Activated T-cell treated with anti-CD3 and anti-CD28 coated beads, Interleukin-2, amount 50 U/mL, for 48 hours (primary cell): ENCODE measurements at regions not wholly inside any gene's neighbourhood (a gene's known extent, or its start where the extent isn't known, plus 50 kb on each side); places are given as distances from the start of the nearest gene placed in this dataset.
"Not testable (repeated sequence)": the region's sequence is repeated elsewhere in the genome, so short reads cannot be mapped to it uniquely, and the experiment has no call there.

Experiments
- DNase-seq, 2 experiments: peaks; one replicate each; pipeline ENCODE4 v3.0.0-alpha.2; 2020

DNA sequence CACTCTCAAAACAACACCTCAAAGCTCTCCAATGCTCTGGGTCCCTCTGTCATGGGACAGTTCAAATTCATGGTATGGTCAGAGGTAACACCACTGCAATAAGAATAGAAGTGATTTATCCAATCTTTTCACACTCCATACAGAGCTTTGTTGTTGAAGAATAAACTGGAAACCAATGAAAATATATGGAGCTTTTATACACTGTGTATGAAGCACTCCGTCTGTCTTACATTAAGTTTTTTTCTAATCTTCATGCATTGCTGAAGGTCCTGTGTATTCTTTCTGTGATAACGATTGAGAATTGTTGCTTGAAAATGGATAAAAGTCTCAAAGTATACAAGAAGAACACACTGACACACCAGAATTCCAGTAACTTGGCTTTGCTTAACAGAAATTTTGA lies 603.7 kb upstream of the LUZP2 start:
- DNase-seq = no peak

DNA sequence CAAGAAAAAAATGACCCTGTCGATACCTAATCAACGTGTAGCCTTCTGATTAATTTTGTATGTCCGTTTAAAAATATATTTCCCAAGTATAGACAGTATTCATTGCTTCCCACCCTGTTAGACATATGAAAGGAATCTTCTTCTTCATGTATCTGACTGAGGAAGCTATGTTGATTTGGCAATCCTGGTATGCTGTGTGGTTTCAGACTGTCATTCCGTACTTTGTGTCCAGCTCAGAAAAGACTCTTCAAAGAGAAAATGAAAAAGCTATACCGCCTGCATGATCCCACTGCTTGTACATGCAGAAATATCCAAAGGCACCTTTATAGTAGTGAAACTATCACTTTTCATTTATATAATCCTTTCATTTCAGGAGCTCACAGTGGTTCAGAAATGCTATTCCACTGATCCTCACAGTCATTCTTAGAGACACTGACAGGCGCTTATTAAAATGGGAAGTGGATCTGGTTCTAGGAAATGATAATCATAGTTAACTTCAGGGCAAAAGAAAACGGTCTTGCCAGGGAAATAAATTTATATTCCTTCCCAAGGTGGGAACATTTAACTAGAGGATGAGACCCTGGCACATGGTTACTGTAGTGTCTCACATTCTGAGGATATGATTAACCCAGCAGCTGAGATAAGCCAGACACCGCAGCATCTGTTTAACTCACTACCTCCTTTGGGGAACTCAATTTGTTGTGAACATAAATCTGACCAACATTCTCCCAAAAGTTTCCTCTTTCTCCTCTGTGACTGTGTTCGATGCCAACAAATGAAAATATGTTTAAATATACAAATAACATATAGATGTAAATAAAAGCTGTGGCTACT lies 599.2 kb upstream of the LUZP2 start:
- DNase-seq = no peak

DNA sequence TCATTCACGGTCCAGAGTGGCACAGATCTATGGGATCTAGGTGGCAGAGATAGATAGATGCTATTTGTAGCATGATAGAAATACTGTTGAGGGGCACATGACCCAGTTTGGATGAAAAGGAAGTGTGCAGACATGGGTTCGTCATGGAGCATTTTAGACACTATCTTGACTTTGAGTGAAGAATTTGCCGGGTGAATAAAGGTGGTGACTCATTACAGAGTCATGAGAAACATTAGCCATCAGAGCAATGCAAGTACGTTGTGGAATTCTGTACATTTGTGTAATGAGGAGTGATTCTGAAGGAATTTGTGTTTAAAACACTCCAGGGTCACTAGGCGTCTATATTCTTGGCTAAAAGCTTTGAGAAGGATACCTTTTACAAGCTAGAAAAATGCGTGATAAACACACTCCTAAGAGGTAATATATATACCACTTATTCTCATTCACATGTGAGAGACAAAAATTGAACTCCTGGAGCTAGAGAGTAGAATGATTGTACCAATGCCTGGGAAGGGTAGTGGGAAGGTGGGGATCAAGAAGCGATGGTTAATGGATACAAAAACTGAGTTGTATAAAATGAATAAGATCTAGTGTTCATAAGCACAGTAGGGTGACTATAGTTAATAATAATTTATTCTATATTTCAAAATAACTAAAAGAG lies 593.7 kb upstream of the LUZP2 start:
- DNase-seq = no peak

DNA sequence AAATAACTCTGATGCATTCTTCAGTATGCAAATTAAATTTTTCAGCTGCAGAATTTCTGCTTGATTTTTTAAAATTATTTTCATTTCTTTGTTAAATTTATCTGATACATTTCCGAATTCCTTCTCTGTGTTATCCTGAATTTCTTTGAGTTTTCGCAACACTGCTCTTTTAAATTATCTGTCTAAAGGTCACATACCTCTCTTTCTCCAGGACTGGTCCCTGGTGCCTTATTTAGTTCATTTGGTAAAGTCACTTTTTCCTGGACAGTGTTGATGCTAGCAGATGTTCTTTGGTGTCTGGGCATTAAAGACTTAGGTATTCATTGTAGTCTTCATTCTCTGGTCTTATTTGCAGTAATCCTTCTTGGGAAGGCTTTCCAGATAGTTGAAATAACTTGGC lies 577.4 kb upstream of the LUZP2 start:
- DNase-seq = no peak

DNA sequence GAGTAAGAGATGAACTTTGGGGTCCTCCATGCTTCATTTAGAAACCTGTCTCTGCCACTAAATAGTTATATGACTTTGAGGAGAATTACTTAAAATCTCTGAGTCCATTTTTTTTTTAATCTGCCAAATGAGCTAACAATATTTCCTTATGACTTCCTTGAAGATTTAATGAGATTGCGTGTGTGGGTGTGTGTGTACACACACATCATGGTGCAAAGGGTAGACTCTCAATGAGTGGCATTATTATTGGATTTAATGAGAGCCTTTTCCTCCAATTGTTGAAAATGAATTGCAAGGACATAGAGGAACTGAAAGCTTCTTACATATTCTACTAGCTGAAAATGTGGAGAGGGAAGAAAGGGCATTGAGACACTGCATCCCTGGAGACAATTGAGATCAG lies 573.5 kb upstream of the LUZP2 start:
- no peak for DNase-seq

DNA sequence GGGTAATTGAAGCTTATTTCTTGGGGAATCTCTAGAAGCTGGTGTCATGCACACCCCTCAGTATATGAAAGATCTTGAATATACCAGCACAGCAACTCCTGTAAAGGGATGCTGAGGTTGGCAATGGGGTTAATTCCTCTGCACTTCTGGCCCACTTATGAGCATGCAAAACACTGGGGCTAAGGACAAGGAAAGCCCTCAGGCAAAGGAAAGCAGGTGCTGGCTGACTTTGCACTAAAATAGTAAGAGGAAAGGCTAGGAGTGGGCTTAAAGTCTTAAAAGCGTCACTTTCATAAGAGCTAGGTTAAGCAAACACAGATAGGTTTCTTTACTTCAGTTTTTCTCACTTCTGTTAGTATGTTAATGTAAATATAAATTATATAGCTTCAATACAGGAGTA lies 572.6 kb upstream of the LUZP2 start:
- no peak for DNase-seq

DNA sequence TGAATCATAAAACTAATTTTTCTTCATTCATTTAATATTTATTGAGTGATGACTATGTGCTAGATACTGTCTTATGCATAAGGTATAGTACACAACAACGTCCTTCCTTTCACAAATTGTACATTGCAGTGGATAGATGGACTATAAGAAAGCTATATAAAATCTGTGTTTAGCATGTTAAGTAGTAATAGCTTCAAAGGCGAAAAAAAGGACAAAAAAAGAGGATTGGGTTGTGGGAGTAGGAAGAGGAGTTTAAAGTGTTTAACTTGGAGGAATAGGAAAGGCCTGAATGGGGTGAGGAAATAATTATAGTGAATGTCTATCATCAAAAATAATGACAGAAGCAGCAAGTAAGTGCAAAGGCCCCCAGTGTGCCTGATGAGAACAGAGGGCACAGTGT lies 565.4 kb upstream of the LUZP2 start:
- no peak for DNase-seq

DNA sequence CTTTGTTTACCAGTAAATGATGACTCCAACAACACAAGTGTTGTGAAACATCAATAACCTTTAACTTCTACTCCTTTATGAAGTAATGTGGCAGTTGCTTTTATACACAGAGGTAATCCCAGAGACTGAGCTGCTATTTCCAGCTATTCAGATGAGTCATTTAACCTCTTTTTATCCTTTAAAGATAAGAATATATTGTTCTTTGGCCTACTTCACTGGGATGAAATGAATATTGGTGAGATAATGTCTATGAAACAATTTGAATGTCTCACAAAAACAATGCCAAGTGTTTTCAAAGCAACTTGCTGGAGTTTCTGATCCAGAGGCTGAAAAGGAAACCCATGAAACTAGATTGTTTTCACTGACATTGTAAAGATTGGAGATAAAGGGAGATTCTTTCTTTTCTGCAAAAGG lies 564.4 kb upstream of the LUZP2 start:
- DNase-seq = no peak

DNA sequence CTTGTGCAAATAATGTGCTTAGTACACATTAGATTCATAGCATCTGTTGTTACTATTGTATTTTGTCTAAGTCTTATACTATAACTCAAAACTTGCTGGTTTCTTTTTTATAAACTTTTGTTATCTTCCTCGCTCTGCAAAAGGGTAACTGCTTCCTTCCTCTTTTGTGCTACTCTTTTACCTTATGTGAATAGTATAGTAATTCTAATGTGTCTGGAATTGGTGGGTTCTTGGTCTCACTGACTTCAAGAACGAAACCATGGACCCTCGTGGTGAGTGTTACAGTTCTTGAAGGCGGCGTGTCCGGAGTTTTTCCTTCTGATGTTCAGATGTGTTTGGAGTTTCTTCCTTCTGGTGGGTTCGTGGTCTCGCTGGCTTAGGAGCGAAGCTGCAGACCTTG lies 563.1 kb upstream of the LUZP2 start:
- no peak for DNase-seq

DNA sequence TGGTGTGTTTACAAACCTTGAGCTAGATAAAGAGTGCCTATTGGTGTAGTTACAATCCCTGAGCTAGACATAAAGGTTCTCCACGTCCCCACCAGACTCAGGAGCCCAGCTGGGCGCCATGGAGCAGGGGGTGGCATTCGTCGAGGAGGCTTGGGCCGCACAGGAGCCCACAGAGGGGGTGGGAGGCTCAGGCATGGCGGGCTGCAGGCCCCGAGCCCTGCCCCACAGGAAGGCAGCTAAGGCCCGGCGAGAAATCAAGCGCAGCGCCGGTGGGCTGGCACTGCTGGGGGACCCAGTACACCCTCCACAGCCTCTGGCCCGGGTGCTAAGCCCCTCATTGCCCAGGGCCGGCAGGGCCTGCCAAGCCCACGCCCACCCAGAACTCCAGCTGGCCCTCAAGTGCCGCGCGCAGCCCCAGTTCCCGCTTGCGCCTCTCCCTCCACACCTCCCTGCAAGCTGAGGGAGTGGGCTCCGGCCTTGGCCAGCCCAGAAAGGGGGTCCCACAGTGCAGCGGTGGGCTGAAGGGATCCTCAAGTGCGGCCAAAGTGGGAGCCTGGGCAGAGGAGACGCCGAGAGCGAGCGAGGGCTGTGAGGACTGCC lies 562.1 kb upstream of the LUZP2 start:
- not testable (repeated sequence) for DNase-seq

DNA sequence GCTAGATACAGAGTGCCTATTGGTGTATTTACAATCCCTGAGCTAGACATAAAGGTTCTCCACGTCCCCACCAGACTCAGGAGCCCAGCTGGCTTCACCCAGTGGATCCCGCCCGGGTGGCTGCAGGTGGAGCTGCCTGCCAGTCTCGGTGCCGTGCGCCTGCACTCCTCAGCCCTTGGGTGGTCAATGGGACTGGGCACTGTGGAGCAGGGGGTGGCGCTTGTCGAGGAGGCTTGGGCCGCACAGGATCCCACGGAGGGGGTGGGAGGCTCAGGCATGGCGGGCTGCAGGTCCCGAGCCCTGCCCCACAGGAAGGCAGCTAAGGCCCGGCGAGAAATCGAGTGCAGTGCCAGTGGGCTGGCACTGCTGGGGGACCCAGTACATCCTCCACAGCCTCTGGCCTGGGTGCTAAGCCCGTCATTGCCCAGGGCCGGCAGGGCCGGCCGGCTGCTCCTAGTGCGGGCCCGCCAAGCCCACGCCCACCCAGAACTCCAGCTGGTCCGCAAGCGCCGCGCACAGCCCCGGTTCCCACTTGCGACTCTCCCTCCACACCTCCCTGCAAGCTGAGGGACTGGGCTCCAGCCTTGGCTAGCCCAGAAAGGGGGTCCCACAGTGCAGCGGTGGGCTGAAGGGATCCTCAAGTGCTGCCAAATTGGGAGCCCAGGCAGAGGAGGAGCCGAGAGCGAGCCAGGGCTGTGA lies 554.6 kb upstream of the LUZP2 start:
- DNase-seq = not testable (repeated sequence)

DNA sequence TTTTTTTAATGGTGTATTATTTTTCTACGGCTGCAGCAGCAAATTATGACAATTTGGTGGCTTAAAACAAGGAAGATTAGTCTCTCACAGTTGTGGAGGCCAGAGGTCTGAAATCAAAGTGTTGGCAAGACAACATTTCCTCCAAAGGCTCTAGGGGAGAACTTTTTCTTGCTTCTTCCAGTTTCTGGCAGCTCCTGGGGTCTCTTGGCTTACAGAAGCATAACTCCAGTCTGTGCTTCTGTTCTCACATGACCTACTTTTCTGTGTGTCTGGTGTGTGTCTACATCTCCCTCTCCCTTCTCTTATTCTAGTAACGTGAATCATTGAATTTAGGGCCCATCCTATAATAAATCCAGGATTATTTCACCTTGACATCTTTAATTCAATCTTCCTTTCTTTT lies 551.9 kb upstream of the LUZP2 start:
- no peak for DNase-seq

DNA sequence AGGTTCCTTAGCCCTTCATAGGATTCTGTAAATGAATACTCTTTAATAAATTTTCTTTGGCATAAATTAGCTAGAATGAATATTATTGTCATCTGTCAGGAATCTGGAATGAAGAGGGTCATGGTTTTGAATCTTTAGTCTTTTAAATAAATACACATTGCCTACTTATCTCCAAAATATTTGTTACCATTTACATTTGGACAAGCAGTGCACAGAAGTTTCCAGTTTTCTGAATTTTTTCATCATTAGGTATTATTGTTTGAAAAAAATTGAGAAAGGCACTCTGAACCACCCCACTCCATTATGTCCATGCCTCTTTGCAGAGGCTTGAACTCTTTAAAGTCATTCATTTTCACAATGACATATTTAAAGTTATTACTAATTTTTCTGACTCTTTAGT lies 549.0 kb upstream of the LUZP2 start:
- no peak for DNase-seq

DNA sequence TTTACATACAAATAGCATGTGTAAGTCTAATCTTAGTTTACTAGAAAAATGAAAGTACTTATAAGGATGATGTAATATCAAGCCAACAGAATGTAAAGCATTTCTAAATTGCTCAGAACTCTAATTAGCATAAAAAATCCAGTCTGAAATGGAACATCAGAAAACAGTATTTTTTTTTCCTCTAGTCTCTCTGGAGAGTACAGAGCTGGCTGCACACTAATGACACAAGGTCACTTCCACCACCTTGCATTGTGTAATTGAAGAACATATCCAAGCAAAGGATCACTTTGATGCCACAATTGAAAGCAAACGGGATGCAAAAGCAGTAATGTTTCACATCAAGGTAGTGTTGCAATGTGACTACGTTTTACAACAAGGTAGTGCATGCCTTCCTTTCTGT lies 548.0 kb upstream of the LUZP2 start:
- DNase-seq = no peak

DNA sequence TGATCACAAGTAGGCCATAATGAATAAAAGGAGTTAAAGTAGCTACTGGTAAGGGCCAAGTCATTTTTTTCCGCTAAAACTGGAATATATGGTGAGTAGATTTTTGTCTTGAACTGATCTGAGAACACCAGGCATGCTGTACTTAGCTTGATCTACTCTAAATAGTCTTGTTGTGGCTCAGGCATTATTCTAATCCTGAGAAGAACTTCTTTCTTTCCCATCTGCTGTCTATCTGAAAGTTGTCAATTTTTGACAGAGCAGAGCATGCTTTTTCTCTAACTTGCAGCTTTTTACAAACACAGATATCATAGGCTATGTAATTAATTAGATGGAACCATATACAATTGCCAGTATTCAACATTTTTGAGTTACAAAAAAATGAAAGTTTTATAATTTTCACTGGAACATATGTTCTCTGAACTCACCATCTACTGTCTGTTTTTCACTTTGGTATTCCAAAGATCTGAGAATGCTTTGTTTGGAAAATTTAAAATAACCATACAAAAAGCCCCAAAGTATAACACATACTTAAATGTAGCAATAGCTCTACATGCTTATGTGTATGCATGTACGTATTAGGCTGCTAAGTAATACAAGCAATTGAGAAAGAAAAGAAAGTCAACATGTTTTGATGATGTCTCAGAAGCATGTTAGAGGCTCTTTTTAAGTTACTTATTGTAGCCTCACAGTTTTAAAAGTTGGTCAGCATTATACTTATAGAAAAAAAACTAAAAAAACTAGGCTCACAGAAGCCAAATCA lies 542.7 kb upstream of the LUZP2 start:
- no peak for DNase-seq

DNA sequence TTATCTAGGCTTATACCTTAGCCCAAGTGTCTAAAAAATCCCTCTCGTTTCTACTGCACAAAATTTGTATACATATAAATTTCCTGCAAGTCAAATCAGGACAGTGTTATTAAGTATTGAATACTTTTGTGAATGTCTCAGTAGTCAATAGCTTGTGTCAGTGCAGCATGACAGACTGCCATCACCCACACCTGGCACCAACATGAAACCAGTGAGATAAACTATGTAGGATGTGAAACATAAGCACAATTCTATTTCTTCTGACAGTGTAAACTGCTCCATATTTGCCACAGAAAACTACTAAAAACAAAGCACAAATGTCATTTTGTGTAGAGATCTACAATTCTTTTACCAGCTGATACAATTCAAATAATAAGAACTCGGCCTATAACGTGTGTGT lies 542.1 kb upstream of the LUZP2 start:
- no peak for DNase-seq

DNA sequence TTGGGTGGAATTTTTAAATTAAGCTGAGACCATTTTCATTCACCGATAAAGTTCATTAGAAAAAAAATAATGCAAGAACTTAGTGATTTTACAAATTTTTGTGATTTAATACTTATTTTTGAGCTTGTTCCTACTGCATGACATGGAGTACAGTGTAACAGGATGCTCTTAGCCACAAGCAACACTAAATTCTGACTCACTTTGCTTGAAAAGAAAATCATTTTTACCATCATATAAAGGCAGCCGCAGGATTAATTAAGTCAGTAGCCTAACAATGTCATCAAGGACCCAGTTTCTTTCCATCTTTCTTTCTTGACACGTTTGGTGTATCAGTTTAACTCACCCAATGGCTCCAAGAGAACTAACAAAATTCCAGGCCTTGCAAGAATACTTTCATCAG lies 540.3 kb upstream of the LUZP2 start:
- no peak for DNase-seq

DNA sequence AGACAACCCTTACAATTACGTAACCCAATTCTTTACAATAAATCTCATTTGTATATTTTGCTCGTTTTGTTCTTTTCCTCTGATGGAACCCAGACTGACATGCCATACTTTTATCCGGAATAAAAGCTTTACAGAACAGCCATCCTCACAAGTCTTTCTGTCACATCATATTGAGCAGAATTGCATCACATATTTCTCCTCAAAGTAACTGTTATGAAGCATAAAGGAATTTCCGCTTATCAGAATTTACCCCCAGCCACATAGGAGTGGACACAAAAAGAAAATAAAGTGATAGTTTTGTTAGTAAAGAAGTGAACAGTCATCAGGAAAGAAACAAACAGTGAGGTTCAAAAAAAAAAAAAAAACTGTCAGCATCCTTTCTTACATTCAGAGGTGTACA lies 539.5 kb upstream of the LUZP2 start:
- DNase-seq = no peak

DNA sequence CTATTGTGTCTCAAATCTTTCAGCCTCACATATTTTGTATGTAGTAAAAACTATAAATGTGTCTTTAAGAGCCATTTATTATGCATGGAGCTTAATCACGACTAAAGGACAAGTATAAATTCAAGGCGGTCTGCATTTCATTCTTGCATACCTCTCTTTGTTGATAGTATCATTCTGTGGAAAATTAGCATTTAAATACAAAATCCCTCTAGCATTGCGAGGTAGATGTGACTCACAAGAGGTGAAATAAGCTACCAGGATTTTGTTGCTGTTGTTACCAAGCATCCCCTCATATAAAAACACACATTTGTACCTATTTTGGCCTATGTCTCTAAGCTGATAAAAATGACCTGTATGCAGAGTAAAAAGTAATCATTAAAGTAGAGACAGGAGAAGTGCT lies 537.4 kb upstream of the LUZP2 start:
- DNase-seq = no peak

DNA sequence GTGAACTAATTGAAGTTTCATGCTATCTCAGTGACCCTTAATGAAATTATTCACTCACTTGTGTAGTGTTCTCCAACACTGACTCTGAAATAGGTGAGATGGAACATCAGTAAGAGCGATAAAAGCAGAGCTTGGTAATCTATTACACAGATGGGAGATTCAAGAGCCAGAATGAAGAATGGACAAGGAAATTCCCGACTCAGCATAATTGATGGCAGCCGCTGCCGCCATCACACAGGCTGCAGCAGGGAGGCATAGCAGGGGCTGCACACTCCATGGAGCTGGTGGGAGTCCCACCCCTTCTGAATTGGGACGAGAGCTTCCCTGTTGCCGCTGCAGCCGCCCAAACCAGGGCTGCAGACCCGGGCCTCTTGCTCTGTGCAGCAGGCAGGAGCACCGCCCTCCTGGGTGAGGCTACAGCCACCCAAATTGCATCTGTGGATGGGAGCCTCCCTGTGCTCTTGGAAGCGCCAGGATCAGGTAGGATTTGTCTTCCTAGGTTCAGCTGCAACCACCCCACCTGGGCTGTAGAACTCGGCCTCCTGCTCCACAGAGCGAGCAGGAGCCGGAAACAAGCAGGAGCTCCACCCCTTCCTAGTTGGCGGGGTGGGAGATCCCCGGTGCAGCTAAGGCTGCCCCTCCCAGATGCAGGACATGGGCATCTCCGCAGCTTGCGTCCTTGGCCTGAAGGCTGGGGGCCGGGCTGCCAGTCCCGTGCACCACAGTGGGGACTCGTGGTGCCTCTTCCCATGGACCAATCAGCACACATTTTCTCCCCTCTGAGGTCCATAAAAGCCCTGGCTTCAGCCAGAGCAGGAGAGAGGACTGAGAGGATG lies 535.1 kb upstream of the LUZP2 start:
- no peak for DNase-seq

DNA sequence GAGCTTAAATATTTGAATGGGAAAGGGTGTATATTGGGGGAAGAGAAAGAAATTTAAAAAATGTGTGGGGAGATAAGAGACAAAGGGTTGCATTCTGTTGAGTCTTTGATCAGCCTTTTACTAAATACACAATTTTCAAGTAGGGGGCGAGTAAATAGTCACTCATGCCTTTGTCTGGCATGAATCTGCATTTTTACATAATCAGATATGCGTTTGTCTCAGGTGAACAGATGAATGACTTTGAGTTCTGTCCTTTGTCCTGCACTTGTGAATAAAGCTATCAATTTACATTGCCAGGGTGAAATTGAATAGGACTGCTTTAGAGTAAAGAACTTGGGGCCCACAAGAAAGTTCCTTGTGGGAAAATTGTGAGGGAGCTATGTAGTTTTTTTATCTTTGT lies 523.6 kb upstream of the LUZP2 start:
- no peak for DNase-seq

DNA sequence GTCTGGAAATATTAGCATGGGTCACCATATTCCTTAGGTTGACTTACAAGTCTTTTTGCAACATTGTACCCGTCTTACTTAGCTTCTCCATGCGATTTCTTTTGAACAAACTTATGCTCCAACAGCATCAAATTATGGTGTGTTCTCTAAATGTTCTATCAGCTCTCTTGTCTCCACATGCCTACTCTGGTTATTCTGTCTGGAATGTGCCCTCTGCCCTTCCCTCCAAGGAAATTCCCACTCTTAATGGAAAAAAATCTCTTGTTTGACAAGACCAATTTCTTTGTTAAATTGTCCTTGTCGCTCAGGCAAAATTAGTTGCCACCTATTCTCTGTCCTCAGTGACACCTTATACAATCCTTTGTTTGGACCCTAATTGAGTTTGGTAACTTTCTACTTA lies 522.8 kb upstream of the LUZP2 start:
- DNase-seq = no peak
